Spleen (tissue), 11 donors: ENCODE measurements at regions not wholly inside any gene's neighbourhood (a gene's known extent, or its start where the extent isn't known, plus 50 kb on each side); places are given as distances from the start of the nearest gene placed in this dataset.

Experiments used
- DNase-seq: peaks from one replicate; pipeline ENCODE4 v3.0.0-alpha.2; 2020
- H3K27ac ChIP-seq, 8 donors: fragments of 200-600 bp; sonication (generic) in 7 of 8; 1 replicate in 4 of 8; 2 replicates in 4 of 8; pipeline versions ENCODE4 v1.5.0 to v1.8.0; 2016 to 2021; ENCODE audit warnings: inconsistent platforms in 4 of 8, mild to moderate bottlenecking in 4 of 8, moderate library complexity in 1 of 8
- H3K27me3 ChIP-seq, 7 donors: fragments of 200-600 bp; sonication (generic) in 6 of 7; replicated peaks in 1 of 7; 1 replicate in 4 of 7; 2 replicates in 3 of 7; pipeline versions ENCODE4 v1.5.0 to v1.8.0; 2016 to 2021; ENCODE audit warnings: inconsistent platforms in 3 of 7, mild to moderate bottlenecking in 1 of 7
- H3K36me3 ChIP-seq, 6 donors: fragments of 200-600 bp; sonication (generic) in 5 of 6; 1 replicate in 4 of 6; 2 replicates in 2 of 6; pipeline versions ENCODE4 v1.5.0 to v1.8.0; 2016 to 2021; ENCODE audit warnings: inconsistent platforms in 2 of 6
- H3K4me1 ChIP-seq, 6 donors: fragments of 200-600 bp; sonication (generic) in 5 of 6; 1 replicate in 3 of 6; 2 replicates in 3 of 6; pipeline versions ENCODE4 v1.5.0 to v1.8.0; 2016 to 2021; ENCODE audit warnings: inconsistent platforms in 3 of 6
- H3K4me3 ChIP-seq, 8 donors: fragments of 200-600 bp; sonication (generic) in 7 of 8; 1 replicate in 4 of 8; 2 replicates in 4 of 8; pipeline versions ENCODE4 v1.5.0 to v1.8.0; 2016 to 2021; ENCODE audit warnings: inconsistent platforms in 4 of 8, mild to moderate bottlenecking in 4 of 8, moderate library complexity in 2 of 8
- H3K9me3 ChIP-seq, 8 donors: fragments of 200-600 bp; sonication (generic) in 7 of 8; 1 replicate in 4 of 8; 2 replicates in 4 of 8; pipeline versions ENCODE4 v1.5.0 to v1.8.0; 2016 to 2021; ENCODE audit warnings: inconsistent platforms in 4 of 8
- CTCF ChIP-seq, 11 experiments: fragments of 200-600 bp in 7 of 11; fragments of 450-650 bp in 4 of 11; sonication (generic) in 4 of 11; IDR thresholded peaks in 8 of 11; conservative IDR thresholded peaks in 3 of 11; 1 replicate in 7 of 11; 2 replicates in 4 of 11; pipeline versions ENCODE4 v1.4.0 to v1.8.0; 2016 to 2021; ENCODE audit warnings: antibody characterized with exemption in 11 of 11, inconsistent platforms in 4 of 11, mild to moderate bottlenecking in 1 of 11
- POLR2A ChIP-seq, 3 donors: fragments of 450-650 bp; IDR thresholded peaks; one replicate each; pipeline ENCODE4 v1.5.1; 2017; ENCODE audit warnings: antibody characterized with exemption in 3 of 3, mild to moderate bottlenecking in 1 of 3
- POLR2AphosphoS5 ChIP-seq, 3 donors: sonication (generic); formaldehyde crosslinking; IDR thresholded peaks; one replicate each; pipeline ENCODE4 v1.5.1; 2017; ENCODE audit warnings: antibody characterized with exemption in 3 of 3
- WGBS, 5 donors: extraction: QIAGEN DNeasy Blood & Tissue Kit in 3 of 5; methylation state at CpG; one replicate each; pipeline versions ENCODE4 v1.1.5 to v1.1.7; 2013 to 2018; 5-methylcytosine and 5-hydroxymethylcytosine counted together
- intact Hi-C: fragments of 100-400 bp; cut with DNase I; formaldehyde crosslinking; loops from one replicate; pipeline ENCODE4 v1.15.0; 2023; ENCODE audit warnings: low total_unique reads
- donor health status: healthy with polysubstance abuse.
- donor health status: DM: no; HTN: no; CAD: no; lungs with moderate emphysema.
- donor health status: DM: no; HTN: no; CAD: no.
- donor health status: Bipolar disorder and iron deficiency.
- donor health status: healthy.
- donor health status: DM: no; HTN: no; CAD: no.
- donor health status: DM: yes; HTN: yes; CAD: no.

- Histone ChIP-seq H3K9me3 (no peaks in the 10 kb centered on the region), H3K36me3 (no peaks in the 10 kb centered on the region), H3K4me3 (no peak overlapping the region), H3K27me3 (no peaks in the 10 kb centered on the region), H3K27ac (no peak overlapping the region), H3K4me1 (no peaks in the 10 kb centered on the region)
- WGBS, 5 donors: 57 to 82% (median 76%) methylated on average over 2 of the region's 2 CpGs
- intact Hi-C loops: no loop called here
- TF ChIP-seq POLR2A (IDR thresholded peaks at IDR 0.05) (no peak), POLR2AphosphoS5 (IDR thresholded peaks at IDR 0.05) (no peak), CTCF (IDR thresholded peaks at IDR 0.05 in 8 of 11, conservative IDR thresholded peaks at IDR 0.05 in 3 of 11) (no peak)
- DNase-seq: no peak
Measured at GRCh38 chr11:26244207-26244606, 87.7 kb upstream of the ANO3 start.

- Histone ChIP-seq H3K4me3 (no peak overlapping the region), H3K9me3 (no peaks in the 10 kb centered on the region), H3K27me3 (no peaks in the 10 kb centered on the region), H3K27ac (no peak overlapping the region), H3K36me3 (no peaks in the 10 kb centered on the region), H3K4me1 (no peaks in the 10 kb centered on the region)
- WGBS, 5 donors: 84 to 96% (median 91%) methylated on average over 1 of the region's 1 CpG
- intact Hi-C loops: no loop called here
- DNase-seq: no peak
- no peak for TF ChIP-seq POLR2A (IDR thresholded peaks at IDR 0.05)
- TF ChIP-seq CTCF (IDR thresholded peaks at IDR 0.05 in 8 of 11, conservative IDR thresholded peaks at IDR 0.05 in 3 of 11): no peak
- no peak for TF ChIP-seq POLR2AphosphoS5 (IDR thresholded peaks at IDR 0.05)
Measured at GRCh38 chr11:26245046-26245445, 86.9 kb upstream of the ANO3 start.

- no peak for DNase-seq
- no peak for TF ChIP-seq POLR2AphosphoS5 (IDR thresholded peaks at IDR 0.05)
- no peak for TF ChIP-seq POLR2A (IDR thresholded peaks at IDR 0.05)
- no peak for TF ChIP-seq CTCF (IDR thresholded peaks at IDR 0.05 in 8 of 11, conservative IDR thresholded peaks at IDR 0.05 in 3 of 11)
- Histone ChIP-seq H3K36me3 (no peaks in the 10 kb centered on the region), H3K9me3 (no peaks in the 10 kb centered on the region), H3K4me1 (no peaks in the 10 kb centered on the region), H3K27me3 (no peaks in the 10 kb centered on the region), H3K27ac (no peak overlapping the region), H3K4me3 (no peak overlapping the region)
- intact Hi-C loops: no loop called here
Measured at GRCh38 chr11:26247340-26247739, 84.6 kb upstream of the ANO3 start.

GRCh38 chr11:26248661-26249060, 83.3 kb upstream of the ANO3 start:
- no peaks in the 10 kb centered on the region for H3K27me3 ChIP-seq
- TF ChIP-seq POLR2A (IDR thresholded peaks at IDR 0.05): no peak
- no peak for TF ChIP-seq POLR2AphosphoS5 (IDR thresholded peaks at IDR 0.05)
- TF ChIP-seq CTCF (IDR thresholded peaks at IDR 0.05 in 8 of 11, conservative IDR thresholded peaks at IDR 0.05 in 3 of 11): no peak
- 76 to 89% (median 85%) methylated on average over 8 of the region's 8 CpGs for WGBS, 5 donors
- H3K36me3 ChIP-seq: no peaks in the 10 kb centered on the region
- no peaks in the 10 kb centered on the region for H3K4me1 ChIP-seq
- intact Hi-C loops: no loop called here
- no peaks in the 10 kb centered on the region for H3K9me3 ChIP-seq
- no peak overlapping the region for H3K27ac ChIP-seq
- DNase-seq: no peak
- H3K4me3 ChIP-seq: no peak overlapping the region
